ENCODE measurements at regions not wholly inside any gene's neighbourhood (a gene's known extent, or its start where the extent isn't known, plus 50 kb on each side); places are given as distances from the start of the nearest gene placed in this dataset.

GRCh38 chr1:168979276-168979675 lies 127.2 kb upstream of the ATP1B1 start:
- TF ChIP-seq CTCF (IDR thresholded peaks at IDR 0.05; ENCODE audit: low read depth, low read length): no peak
- no peak overlapping the region for H3K4me3 ChIP-seq (ENCODE audit: low read depth, low read length)

GRCh38 chr1:168980180-168980579 lies 126.3 kb upstream of the ATP1B1 start:
- H3K4me3 ChIP-seq (ENCODE audit: low read depth, low read length): no peak overlapping the region
- no peak for TF ChIP-seq CTCF (IDR thresholded peaks at IDR 0.05; ENCODE audit: low read depth, low read length)

GRCh38 chr1:168980656-168981055 lies 125.8 kb upstream of the ATP1B1 start:
- no peak overlapping the region for H3K4me3 ChIP-seq (ENCODE audit: low read depth, low read length)
- TF ChIP-seq CTCF (IDR thresholded peaks at IDR 0.05; ENCODE audit: low read depth, low read length): no peak

- no peak overlapping the region for H3K4me3 ChIP-seq (ENCODE audit: low read depth, low read length)
- no peak for TF ChIP-seq CTCF (IDR thresholded peaks at IDR 0.05; ENCODE audit: low read depth, low read length)
These were observed 123.7 kb upstream of the ATP1B1 start for GRCh38 chr1:168982778-168983177.

- H3K4me3 ChIP-seq (ENCODE audit: low read depth, low read length): no peak overlapping the region
- TF ChIP-seq CTCF (IDR thresholded peaks at IDR 0.05; ENCODE audit: low read depth, low read length): no peak
These were observed 119.2 kb upstream of the ATP1B1 start for GRCh38 chr1:168987330-168987729.

- no peak overlapping the region for H3K4me3 ChIP-seq (ENCODE audit: low read depth, low read length)
- TF ChIP-seq CTCF (IDR thresholded peaks at IDR 0.05; ENCODE audit: low read depth, low read length): no peak
These were observed 118.6 kb upstream of the ATP1B1 start for GRCh38 chr1:168987923-168988322.

- TF ChIP-seq CTCF (IDR thresholded peaks at IDR 0.05; ENCODE audit: low read depth, low read length): no peak
- no peak overlapping the region for H3K4me3 ChIP-seq (ENCODE audit: low read depth, low read length)
These were observed 116.5 kb upstream of the ATP1B1 start for GRCh38 chr1:168989985-168990384.

All from WI38 (cell line).